NCI-H226 (cell line): ENCODE measurements at regions not wholly inside any gene's neighbourhood (a gene's known extent, or its start where the extent isn't known, plus 50 kb on each side); places are given as distances from the start of the nearest gene placed in this dataset.
A peak's percentile ranks its signal among the peaks of the same experiment; 100 is the strongest.
"Not testable (repeated sequence)": the region's sequence is repeated elsewhere in the genome, so short reads cannot be mapped to it uniquely, and the experiment has no call there.

Experiments
- DNase-seq: peaks from one replicate; pipeline ENCODE4 v3.0.0-alpha.2; 2015

DNA sequence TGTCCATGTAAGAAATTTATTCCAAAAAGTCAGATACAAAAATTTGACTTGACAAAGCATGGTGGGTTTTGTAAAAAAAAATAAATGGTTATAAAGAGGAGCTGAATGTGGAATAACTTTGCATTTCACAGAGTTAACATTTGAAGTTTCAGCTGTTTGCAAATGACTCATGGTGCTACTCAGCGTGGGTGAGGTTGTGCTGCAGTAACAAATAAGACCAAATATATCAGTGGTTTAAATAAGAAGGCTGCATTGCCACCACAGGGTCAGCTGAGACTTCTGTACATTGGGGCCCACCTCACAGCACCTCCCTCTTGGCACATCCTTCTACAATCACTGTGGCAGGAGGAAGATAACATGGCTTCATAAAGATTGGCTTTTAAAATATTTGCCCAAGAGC lies 272.5 kb upstream of the SULF2 start:
- DNase-seq, result no peak

DNA sequence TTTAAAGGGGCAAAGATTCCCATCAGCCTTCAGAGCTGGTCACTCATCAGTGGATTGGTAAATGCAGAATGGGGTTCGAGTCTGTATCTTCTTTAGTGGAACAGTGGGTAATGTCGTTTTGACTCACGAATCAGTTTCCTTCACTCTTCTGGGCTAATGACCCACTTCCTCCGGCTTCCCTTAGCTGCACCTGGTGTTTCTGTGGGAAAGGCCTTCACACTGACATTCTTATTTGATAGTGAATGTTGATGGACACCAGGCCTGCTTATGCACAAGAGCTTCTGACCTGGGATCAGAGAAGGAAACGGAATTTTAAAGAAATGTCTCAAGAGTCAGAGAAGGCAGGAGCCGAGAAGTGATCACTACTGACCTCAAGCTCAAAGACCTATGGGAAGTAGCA lies 272.0 kb upstream of the SULF2 start:
- no peak for DNase-seq

DNA sequence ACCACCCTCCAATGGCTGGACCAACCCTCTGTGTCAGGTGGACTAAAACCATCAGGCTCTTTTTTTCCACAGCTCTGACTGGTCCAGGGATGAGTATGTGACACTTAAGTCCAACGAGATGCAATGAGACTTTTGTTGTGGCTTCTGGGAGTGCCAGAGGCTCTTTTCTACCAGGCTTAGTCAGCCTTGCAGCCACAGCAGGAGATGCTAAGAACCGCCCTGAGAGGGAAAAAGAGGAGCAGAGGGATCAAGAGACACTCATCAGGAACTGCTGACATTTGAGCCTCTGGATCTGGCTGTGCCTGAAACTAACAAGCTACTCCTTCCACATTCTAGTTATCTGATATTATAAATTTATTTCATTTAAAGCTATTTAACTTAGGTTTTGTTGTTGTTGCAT lies 270.9 kb upstream of the SULF2 start:
- DNase-seq, result no peak

DNA sequence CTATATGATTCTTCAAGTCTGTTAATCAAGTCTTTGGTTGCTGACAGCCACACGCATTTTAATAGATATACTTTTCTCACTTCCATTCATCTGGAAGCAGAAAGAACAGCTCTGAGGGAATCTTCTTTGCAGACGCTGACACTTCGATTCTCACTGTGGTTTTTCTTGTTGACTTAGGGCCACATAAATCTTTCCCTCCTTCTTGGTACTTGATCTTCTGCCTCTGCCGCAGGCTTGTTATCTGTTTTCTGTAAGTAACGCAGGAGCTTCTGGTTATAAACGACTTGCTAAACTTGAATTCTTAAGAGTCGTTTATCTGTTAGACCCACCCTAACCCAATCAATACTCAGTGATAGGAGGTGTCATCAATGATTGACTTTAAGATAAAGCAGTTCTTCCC lies 268.8 kb upstream of the SULF2 start:
- no peak for DNase-seq

DNA sequence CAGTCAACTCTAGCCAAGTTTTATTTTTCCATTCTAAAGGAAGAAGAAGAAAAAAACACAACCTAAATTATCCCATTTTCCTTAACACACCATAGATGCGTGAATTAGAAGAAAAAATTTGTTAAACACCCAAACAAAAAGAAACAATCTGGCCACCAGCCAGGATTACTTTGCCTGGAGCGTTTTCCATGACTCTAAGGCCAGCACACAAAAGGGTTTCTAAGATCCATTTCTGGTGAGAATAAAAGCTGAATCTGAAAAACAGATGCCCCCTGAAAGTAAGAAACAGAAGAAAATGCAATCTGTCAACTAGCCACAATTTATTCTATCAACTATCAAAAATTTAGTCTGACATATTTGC lies 267.2 kb upstream of the SULF2 start:
- peak; percentile 33 for DNase-seq

DNA sequence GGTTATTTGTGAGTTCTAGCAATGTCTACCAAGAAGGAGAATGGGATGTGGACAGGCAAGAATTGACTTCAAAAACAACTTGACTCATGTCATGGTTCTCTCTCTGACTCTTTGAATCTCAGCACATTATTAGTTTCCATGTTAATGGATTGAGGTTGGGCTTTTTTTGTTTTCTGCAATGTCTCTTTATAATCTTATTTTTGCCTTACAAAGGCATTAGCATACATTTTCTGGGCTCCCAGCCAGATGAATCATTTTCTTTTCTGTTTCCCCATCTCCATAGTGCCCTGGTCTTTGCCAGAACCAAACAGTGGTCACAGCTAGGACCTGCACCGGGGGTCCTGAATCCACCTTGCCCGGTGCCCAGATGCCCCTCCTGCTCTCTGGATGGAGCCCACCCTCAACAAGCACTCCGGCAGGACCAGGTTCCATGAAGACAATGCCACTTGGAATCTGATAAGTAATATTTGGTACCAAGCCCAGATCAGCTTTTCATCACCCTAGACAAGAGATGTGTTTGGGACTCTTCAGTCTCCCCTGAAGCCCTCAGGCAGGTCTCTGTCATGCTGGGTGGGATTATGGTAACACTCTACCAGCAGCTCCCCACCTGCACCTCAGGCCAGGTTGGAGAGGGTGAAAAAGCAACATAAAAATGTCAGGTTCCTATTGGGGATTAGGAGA lies 266.7 kb upstream of the SULF2 start:
- peak; percentile 69 for DNase-seq

DNA sequence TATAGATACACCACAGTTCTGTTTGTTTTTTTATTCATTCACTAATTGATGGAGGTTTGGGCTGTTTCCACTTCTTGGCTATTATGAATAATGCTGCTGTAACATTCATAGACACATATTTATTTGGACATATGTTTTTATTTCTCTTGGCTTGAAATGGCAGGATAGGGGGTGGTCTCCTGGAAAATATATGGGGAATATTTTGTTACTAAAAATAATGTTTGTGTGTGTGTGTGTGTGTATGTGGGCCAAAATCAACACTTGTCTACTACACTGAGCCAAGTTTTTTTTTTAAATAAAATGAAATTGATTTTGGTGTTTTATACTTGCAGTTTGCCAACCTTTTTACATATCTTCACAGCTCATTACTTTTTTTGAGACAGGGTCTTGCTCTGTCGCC lies 264.4 kb upstream of the SULF2 start:
- DNase-seq, result no peak

DNA sequence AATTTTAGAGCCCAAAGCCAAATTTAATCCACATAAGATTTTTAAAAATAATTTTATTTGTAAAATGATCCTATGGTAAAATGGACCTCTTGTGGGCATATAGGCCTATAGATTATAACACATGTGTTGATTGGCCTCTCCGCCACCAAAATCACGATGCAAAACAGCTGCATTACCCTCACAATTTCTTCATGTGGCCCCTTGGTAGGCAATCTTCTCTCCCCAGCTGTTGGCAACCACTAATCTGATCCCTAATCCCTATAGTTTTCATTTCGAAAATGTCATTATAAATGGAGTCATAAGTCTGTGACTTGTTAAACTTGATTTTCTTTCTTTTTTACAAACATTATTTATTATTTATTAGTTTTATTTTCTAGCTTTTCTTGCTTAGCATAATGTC lies 263.9 kb upstream of the SULF2 start:
- DNase-seq, result no peak

DNA sequence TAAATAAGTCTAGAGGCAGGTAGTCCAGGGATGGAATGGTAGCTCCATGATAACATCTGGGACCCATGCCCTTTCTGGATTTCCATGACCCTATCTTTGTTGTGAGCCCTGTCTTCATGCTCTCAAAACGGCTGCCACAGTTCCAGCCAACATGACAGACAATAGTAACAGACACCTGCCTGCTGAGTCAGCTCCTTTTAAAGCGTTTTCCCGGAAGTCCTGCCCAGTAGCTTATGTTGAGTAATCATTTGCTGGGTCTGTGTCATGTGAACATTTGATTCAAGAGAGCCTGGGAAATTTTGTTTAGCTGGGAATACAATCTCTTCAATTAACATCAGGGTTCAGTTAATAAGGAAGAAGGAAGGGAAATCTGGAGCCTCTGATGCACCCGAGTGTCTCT lies 262.2 kb upstream of the SULF2 start:
- no peak for DNase-seq

DNA sequence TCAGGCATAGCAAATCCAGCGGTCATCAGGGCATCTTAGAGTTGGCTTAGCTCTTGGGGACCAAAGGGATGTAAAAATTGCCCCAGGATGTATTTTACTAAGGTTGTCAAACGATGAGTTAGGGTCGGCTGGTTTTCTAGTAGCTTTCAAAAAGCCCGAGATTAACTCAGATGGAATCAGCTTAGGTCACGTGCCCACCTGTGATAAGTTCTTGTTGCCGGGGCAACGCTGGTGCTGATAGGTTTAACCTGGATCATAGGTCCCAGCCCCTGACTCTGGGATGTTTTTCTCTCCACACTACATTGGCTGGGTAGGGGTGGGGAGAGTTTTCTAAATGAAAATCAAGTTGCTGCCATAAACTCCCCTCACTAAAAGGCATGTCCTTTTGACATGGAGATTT lies 257.3 kb upstream of the SULF2 start:
- no peak for DNase-seq

DNA sequence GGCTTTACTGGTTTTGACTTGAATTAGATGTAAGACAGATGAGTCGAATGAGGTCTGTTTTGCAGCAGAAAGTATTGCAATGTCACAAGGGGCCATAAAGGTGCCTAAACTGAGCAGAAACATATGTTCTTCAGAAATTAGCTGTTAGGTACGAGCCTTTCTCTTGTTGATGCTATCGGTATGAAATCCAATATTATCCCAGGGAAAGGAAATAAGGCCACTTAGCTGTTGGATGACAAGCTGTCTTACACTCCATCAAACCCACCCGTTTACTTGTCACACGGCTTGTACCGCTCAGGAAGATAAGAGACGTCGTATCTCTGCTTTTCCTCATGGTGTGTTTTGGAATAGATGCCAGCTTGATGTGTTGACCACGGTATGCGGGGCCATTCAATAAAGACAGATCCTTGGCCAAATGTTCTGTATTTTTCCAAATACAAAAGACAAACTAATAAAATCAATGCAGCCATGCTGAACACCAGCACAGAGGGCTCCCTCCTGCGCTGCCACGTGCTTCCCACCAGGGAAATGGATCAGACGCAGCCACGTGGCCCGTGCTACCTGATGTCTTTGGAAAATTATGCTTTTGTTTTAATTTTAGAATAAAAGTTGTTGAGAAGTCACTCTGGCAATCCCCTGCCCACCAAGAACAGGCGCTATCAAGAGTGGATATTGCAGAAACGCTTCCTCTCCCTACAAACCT lies 255.9 kb upstream of the SULF2 start:
- no peak for DNase-seq

DNA sequence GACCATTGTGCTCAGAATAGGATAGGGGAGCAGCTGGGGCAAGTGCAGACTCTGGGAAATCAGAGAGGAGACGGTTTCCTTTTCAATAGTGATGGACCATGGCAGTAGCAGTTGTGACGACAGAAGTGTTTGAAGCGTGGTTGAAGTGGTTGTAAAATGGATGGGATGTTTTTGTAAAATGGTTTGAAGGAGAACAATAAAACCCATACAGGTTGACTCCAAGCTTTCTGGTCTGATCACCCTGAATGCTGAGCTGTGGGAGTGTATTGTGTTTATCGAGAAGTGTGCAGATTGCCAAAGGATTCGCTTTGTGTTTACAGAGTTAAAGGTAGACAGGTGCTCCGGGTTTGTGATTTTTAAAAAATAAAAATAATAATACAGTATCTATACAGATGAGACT lies 255.2 kb upstream of the SULF2 start:
- DNase-seq, result no peak

DNA sequence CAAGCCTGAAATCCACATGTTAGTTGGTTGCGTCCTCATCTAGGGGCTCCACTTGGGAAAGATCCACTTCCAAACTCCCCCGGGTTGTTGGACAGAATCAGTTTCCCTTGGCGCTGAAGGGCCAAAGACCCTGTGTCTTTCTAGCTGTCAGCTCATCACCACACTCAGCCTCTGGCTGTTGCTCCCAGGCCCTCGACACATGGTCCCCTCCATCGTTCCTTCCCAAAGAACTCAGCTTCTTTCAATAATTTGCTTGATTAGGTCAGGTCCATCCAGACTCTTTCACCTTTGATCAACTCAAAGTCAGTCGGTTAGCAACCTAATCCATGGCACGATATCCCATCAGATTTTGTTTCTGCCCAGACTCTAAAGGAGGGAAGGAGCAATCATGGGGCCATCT lies 254.8 kb upstream of the SULF2 start:
- no peak for DNase-seq

DNA sequence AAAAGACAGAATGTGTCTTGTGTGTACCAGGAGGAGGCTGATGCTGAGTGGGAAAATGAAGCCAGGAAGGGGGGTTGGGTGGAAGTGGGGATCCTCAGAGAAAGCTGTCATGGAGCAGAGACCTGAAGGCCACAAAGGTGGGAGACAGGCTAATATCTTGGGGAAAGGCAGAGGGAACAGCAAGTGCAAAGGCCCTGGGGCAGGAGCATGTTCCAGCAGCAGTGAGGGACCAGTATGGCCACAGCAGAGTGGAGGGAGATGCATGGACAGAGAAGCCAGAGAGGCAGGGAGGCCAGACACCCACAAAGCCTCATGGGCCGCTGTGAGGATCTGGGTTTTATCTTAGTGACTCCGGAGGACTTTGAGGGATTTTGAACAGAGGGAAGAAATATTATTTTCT lies 254.2 kb upstream of the SULF2 start:
- no peak for DNase-seq

DNA sequence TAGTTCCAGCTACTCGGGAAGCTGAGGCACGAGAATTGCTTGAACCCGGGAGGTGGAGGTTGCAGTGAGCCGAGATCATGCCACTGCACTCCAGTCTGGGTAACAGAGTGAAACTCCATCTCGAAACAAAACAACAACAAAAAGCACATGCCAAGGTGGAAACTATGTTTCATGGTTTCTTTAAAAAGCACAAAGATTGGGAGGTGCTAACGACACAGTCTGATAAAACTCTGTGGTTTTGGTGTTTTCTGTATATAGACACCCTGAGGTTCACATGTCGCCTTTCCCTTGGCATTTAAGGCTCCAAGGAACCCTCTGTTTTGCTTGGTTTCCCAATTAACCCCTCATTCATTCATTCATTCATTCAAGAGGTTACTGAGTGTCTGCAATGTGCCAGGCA lies 253.4 kb upstream of the SULF2 start:
- DNase-seq, result no peak

DNA sequence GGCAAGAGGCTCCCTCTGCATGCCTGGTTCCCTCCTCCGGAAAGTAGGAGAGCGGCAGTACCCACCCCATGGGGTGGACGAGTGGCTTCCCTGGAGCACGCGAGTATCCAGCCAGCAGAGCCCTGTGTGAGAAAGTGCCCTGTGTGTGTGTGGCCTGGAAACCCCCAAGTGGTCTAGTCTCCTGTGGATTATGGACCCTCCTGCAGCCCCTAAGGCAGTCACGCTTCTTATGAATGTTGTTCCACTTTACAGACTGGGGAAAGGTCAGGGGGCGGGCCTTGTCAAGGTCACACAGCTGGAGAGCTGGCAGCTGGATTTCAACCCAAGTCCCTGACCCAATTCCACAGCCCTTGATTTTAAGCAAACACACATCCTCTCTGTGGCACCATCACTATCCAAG lies 252.5 kb upstream of the SULF2 start:
- DNase-seq, result not testable (repeated sequence)

DNA sequence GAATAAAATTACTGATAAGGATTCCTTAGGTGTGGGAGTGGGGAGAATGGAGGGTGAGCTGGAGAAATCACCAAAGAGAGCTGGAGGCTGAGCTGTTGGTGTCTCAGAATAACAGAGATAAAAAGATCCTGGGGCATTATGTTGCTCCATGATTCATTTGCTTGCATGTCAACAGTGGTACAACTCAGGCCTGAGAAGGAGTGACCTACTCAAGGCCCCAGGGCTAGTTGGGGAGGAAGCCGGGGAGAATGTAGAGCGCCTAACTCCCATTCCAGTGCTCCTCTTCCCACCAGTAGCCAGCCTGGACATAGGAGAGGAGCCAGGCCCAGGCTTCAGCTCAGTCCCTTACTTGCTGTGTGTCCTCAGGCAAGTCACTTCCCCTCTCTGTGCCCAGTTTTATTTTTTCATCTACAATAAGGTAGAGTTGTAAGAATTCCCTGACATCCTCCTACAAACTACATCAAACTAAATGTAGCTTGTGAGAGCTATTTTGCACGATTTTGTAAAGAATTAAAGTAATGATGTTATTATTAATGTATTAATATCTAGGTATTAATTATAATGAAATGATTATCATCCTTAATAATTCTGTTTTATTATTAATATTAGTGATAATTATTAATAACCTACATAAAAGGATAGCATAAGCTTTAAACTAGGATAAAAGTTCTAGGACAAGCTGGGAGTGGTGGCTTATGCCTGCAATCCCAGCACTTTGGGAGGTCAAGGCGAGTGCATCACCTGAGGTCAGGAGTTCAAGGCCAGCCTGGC lies 250.9 kb upstream of the SULF2 start:
- peak; percentile 82 for DNase-seq

DNA sequence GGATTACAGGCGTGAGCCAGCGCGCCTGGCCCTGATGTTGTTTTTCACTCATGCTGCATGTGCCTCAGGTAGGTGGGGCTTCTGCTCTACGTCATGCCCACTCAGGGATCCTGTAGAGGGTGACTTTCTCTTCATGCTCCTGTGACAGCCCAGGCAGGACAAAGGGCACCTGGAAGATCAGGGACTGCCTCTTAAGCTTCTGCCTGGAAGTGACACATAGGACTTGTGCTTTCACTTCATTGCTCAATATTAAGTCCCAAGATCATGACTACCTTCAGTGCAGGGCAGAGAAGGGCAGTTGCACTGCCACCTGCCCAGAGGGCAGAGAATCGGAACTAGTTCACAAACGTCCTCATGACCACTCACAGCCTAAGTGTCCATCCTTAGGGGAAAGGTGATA lies 249.5 kb upstream of the SULF2 start:
- no peak for DNase-seq

DNA sequence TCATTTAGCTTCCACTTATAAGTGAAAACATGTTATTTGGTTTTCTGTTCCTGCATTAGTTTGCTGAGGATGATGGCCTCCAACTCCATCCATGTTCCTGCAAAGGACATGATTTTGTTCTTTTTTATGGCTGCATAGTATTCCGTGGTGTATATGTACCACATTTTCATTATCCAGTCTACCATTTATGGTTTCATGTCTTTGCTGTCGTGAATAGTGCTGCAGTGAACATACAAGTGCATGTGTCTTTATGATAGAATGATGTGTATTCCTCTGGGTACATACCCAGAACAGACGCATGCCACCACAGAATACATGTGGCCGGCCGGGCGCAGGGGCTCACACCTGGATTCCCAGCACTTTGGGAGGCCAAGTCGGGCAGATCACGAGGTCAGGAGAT lies 247.7 kb upstream of the SULF2 start:
- not testable (repeated sequence) for DNase-seq

DNA sequence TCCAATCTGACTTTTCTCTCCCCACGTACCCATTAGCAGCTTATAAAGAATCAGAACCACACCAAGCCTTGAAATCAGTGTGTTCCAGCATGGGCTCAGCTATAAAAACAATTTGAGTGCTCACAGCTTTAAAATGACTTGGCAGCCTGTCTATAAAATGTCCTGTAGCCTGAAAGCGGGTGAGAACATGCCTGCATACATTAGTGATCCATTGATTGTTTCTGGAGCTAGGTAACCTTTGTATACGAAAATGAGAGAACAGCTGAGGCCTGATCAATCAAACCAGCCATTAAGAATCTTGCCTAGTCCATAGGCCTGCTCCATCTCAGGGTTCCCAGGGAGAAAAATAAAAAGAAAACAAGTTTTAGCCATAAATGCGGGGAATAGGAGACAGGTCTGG lies 245.8 kb upstream of the SULF2 start:
- no peak for DNase-seq

DNA sequence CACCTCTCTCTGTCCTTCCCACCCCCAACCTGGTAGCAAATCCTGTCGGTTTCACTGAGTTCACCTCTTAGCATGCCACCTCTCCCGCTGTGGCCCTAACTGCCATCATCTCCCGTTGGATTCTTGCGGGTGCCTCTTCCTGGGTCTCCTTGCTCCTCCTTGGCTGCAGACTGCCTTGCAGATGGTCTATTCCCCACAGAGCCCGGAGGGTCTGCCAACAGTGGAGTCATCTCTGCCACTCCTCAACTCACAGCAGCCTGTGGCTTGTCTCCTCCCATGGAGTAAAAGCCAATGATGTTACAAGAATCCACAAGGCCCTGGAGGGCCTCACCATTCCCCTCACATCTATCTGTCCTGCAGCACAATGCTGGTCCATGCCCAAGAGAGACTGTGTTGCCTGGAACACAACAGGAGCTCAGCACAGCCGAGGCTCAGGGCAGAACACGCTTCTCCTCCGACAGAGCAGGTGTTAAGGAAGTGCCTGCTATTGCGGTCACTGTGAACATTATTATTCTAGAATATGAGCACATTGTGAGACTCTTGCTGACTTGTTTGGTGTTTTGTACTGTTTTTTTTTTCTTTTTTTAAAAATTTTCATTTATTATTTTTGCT lies 241.8 kb upstream of the SULF2 start:
- no peak for DNase-seq

DNA sequence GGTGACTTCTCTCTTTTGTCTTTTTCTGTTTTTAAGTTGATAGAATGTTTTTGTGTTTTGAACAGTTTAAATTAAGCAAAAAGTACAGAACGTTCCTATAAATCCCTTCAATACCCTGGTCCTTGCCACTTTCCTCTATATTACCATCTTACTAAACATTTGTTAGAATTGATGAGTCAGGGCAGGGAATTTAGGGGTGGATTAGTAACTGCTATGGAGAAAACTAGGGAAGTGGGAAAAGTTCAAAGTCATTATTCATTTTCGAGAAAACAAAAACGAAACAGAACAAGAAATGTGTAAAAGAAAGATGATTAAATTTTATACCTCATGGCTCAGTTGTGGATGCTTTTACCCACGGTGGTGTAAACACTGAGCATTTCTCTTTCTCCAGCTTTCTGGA lies 240.4 kb upstream of the SULF2 start:
- no peak for DNase-seq

DNA sequence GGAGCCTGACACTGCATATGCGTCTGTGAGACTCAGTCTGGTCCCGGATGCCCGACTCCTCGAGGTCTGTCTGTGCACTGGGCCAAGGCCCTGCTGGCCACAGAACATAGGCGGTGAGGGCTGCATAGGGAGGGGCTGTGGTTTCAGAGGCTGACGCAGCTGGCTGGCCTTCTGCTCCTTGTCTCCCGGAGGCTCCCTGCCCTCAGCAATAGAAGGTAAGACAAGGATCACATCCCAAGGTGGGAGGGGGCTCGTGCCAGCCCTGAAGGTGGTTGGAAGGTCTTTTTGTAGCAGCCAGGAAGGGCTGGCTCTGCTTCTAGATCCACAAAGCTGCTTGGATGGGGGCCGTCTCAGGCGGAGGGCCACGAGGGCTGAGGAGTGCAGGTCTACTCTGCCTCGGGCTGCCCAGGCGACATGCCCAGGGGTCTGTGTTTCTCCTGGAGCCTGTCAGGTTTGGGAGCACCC lies 239.8 kb upstream of the SULF2 start:
- DNase-seq, result peak; percentile 9

DNA sequence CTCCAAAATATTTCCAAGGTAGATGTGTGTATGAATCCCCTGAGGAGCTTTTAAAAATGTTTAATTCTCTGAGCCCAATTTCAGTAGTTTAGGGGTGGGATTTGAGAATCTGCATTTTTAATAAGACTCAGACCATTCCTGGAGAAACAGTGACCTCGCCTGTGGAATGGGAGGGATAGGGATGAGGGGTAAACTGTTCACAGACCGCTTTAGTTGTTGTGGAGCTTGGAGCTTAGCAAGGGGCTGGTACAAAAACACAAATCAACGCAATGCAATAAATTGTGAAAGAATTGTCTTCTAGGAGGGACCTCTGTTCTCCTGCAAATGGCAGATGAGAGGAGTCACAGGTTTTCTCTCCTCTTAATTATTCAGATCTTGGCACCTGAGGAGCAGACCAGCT lies 239.3 kb upstream of the SULF2 start:
- no peak for DNase-seq
